DMS53 treated with DMSO at 0.1 percent for 48 hours (cell line): ENCODE measurements at regions not wholly inside any gene's neighbourhood (a gene's known extent, or its start where the extent isn't known, plus 50 kb on each side); places are given as distances from the start of the nearest gene placed in this dataset.

Experiments used
- DNase-seq: peaks from one replicate; lab custom pipeline; 2025; ENCODE audit not compliant: unreplicated experiment; lab: John Stamatoyannopoulos, UW

DNA sequence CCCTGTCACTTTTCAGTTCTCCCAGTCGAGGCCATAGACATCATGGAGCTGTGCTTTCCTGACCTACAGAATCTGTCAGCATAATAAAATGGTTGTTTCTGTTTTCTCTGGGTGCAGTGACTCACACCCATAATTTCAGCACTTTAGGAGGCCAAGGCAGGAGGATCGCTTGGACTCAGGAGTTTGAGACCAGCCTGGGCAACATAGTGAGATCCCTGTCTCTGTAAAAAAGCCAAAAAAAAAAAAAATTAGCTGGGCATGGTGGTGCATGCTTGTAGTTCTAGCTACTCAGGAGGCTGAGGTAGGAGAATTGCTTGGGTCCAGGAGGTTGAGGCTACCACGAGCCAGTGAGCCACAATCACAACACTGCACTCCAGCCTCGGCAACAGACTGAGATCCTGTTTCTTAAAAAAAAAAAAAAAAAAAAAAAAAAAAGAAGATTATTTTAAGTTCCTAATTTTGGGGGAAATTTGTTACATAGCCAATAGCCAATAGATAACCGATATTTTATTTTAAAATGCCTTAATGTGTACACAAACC is 196.2 kb downstream of the ADSS2 start:
- no peak for DNase-seq

GRCh38 chr1:244256086-244256676 is 195.5 kb downstream of the ADSS2 start:
- DNase-seq: no peak

- no peak for DNase-seq
These were observed 187.5 kb downstream of the ADSS2 start for GRCh38 chr1:244264163-244264562.

DNA sequence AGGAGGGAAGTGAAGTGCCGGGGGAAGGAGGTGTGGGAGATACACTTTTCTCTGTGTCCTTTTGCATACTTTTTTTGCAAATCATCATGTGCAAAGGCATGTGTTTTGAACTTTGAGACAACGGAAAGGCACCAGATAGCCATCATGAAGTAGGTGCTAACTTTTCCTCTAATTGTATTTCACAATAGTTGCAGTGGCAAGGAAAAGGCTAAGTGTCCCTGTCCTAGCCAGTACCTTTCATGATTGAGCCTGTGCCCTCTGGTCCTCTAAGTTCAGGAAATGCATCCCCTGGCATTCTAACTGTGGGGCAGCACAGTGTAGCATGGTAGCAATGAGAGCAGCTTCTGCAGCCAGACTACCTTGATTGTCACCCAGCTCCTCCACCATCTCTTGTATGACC is 186.2 kb downstream of the ADSS2 start:
- DNase-seq: no peak

- peak; percentile 29 for DNase-seq
These were observed 182.5 kb downstream of the ADSS2 start for GRCh38 chr1:244269169-244269568.

- no peak for DNase-seq
These were observed 180.7 kb downstream of the ADSS2 start for GRCh38 chr1:244271004-244271403.

GRCh38 chr1:244271691-244272308 is 179.9 kb downstream of the ADSS2 start:
- no peak for DNase-seq

DNA sequence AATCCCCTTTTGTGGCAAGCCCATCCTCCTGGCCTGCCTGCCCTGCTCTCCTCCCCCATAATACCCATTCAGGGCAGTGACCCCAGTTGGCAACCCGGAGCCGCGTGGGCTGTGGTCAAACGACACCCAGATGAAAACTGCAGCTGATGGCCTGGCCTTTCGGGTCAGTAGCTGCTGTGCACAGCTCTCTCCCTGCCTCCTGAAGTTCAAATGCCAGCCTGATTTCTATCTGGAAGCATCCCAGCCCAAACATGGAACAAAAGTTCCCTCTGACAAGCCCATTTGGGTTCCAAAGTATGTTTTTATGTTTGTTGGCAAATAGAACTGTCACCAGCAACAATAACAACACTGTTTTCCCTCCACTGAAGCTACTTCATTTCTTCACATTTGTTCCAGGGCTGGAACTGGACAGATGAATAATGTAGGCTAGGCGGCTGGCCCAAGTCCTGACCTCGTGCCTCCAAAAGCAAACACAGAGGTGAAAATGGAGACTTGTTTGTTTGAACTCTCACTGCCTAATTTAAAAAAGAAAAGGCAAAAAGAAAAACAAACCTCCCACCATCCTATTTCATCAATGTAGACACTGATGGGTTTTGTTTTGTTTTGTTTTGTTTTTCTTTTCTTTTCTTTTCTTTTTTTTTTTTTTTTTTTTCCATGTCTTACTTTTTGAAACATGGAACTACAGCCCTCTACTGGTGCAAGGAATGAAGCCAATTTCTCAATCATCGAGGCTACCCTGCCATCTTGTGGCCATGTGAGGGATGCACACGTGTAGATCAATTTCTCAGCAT is 179.0 kb downstream of the ADSS2 start:
- DNase-seq: peak; percentile 75

- DNase-seq: no peak
These were observed 178.4 kb downstream of the ADSS2 start for GRCh38 chr1:244273262-244273844.

- DNase-seq: no peak
These were observed 177.7 kb downstream of the ADSS2 start for GRCh38 chr1:244273845-244274619.

DNA sequence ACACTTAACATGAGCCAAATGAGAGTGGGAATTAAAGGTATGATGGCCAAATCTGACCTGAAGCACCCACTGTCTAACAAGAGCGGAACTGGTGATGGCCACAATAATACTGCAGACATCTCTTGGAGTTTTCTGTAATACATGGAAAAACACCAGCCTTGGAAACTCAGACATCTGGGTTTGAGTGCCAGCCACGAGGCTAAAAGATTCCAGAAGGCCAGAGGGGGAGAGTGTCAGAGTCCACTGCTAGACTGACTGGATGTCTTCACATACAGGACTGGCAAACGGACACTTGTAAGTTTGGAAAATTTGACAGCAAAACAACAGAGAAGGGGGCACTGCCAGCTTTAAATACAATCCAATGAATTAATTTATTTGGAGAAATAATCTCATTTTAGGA is 175.1 kb downstream of the ADSS2 start:
- no peak for DNase-seq

GRCh38 chr1:244280201-244280600 is 171.5 kb downstream of the ADSS2 start:
- DNase-seq: no peak

DNA sequence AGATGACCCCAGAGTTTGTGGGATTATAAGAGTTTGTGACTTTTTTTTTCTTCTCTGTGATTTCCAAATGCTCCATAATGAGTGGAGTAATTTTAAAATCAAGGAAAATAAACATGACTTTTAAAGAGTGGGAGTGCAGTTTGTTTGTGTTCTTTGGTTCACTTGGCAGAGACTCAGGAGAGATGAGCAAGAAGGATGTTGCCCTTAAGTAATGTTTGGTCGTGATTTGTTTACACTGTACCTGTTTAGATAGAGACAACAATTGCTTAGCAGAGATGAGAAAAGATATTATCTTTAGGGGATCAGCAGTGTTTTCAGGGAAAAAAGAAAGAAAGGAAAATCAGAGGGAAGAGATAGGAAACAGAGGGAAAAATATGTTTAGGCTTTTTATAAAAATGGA is 170.8 kb downstream of the ADSS2 start:
- DNase-seq: no peak

- DNase-seq: no peak
These were observed 167.9 kb downstream of the ADSS2 start for GRCh38 chr1:244283772-244284171.

DNA sequence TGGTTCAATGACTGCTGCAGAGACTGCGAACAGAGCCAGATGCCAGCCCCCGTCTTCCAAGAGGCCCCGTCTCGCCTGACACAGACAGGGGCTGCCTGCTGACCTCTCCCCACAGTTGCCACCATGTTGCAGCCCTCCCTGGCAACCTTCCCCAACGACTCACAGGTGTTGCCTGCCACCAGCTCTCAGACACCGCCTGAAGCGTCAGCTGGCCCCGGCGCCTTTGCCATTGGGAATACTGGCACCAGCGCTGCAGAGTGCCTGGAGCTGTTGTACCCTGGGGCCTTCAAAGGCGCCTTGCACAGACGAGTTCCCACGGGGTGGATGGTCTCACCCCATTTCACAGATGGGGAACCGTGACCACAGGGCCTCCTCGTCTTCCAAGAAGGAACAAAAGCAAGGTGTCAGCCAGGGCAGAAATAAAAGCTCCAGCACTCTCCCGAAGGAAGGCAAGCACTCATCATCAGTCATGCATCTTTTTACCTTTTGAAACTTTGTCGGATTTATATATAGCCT is 167.0 kb downstream of the ADSS2 start:
- DNase-seq: no peak

DNA sequence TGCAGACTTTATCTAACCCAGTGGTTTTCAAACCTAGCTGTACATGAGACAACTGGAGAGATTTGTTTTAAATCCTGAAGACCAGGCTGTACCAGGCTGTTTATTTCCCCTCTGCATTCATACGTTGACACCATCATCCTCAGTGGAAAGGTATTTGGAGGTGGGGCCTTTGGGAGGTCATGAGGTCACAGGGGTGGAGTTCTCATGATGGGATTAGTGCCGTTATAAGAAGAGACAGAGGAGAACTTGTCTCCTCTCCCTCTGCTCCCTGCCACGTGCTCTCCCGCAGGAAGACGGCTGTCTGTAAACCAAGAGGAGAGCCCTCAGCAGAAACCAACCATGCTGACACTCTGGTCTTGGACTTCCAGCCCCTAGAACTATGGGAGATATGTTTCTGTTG is 165.4 kb downstream of the ADSS2 start:
- DNase-seq: no peak

DNA sequence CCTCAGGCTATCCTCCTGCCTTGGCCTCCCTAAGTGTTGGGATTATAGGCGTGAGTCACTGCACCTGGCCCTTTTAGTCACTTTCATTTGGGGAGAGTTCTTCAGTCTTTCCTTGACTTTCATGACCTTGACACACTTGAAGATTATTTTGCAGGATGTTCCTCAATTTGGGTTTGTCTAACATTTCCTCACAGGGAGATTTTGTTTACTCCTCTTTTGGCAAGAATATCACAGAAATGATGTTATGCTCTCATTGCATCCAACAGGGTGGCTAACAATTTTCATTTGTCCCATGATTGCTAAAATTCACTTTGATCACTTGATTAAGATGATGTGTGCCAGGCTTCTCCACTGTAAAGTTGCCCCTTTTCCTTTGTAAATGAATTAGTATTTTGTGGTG is 164.0 kb downstream of the ADSS2 start:
- no peak for DNase-seq

GRCh38 chr1:244288663-244289062 is 163.0 kb downstream of the ADSS2 start:
- DNase-seq: no peak

DNA sequence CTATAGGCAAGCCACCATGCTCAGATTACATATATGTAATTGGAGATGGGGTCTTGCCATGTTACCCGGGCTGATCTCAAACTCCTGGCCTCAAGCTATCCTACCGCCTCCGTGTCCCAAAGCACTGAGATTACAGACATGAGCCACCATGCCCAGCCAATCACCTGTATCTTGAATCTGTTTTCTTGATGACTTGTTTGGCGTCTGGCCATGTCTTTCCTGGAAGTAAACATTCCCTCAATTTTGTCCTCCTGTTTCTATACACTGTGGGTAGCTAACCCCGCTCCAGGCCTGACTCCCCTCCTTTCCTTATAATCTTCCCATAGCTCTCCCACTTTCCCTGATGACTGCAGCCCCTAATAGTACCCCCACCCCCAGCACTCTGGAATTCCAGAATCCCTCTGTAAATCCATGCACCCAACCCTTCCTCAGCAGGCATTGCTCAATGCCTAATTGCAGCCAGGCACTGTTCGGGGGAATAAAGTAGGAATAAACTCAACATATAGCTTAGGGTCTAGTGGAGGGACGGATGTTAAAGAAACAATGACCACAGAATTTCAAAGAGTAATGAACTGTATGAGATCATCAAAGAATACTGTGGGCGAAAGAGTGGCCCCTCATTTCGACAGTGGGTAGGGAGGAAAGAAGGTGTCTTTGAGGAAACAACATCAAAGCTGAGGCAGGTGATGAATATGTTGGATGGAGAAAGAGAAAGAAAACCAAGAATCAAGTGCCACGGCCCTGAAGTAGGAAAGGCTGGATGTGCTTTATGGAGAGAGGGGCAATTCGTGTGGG is 161.5 kb downstream of the ADSS2 start:
- DNase-seq: no peak
